ENCODE measurements at regions not wholly inside any gene's neighbourhood (a gene's known extent, or its start where the extent isn't known, plus 50 kb on each side); places are given as distances from the start of the nearest gene placed in this dataset.

- CTCF ChIA-PET, result no interaction called here
- Histone ChIP-seq H2AFZ (no peak overlapping the region), H3K79me2 (ENCODE audit: low read depth) (no peaks in the 10 kb centered on the region), H3K4me3 (no peak overlapping the region), H3K9me2 (ENCODE audit: insufficient read depth) (no peaks in the 10 kb centered on the region), H4K20me1 (ENCODE audit: insufficient read depth) (no peaks in the 10 kb centered on the region), H3K9me3 (ENCODE audit: insufficient read depth, low read depth) (no peaks in the 10 kb centered on the region), H3K27me3 (ENCODE audit: insufficient read depth, low read depth) (no peaks in the 10 kb centered on the region), H3K27ac (no peak overlapping the region), H3K4me2 (0 out of 2 replicates have a peak overlapping the region, but pooled peaks have one; percentile 5), H3F3A (ENCODE audit: insufficient read depth, low read depth) (no peaks in the 10 kb centered on the region), H3K4me1 (replicated peaks; ENCODE audit: insufficient read depth) (no peaks in the 10 kb centered on the region), H3K36me3 (ENCODE audit: low read depth) (no peaks in the 10 kb centered on the region)
- intact Hi-C loops (cut with micrococcal nuclease; ENCODE audit: unreplicated experiment), result no loop called here
- no TSS peak for BruUV-seq (replicated peaks)
- no peak for TF ChIP-seq EZH2 (IDR thresholded peaks at IDR 0.05; ENCODE audit: low read depth)
- TF ChIP-seq CTCF (conservative IDR thresholded peaks at IDR 0.05), result no peak
- POLR2A ChIA-PET (ENCODE audit: unreplicated experiment), result no interaction called here
- DNase-seq, result no peak
Measured at GRCh38 chr9:31519424-31519823, 865.0 kb upstream of the ACO1 start.

GRCh38 chr9:31519826-31520225 is 864.6 kb upstream of the ACO1 start:
- Histone ChIP-seq H3F3A (ENCODE audit: insufficient read depth, low read depth) (no peaks in the 10 kb centered on the region), H3K27me3 (ENCODE audit: insufficient read depth, low read depth) (no peaks in the 10 kb centered on the region), H3K79me2 (ENCODE audit: low read depth) (no peaks in the 10 kb centered on the region), H3K4me2 (no peak overlapping the region), H4K20me1 (ENCODE audit: insufficient read depth) (no peaks in the 10 kb centered on the region), H2AFZ (no peak overlapping the region), H3K4me3 (no peak overlapping the region), H3K36me3 (ENCODE audit: low read depth) (no peaks in the 10 kb centered on the region), H3K27ac (no peak overlapping the region), H3K9me3 (ENCODE audit: insufficient read depth, low read depth) (no peaks in the 10 kb centered on the region), H3K4me1 (replicated peaks; ENCODE audit: insufficient read depth) (no peaks in the 10 kb centered on the region), H3K9me2 (ENCODE audit: insufficient read depth) (no peaks in the 10 kb centered on the region)
- no TSS peak for BruUV-seq (replicated peaks)
- TF ChIP-seq EZH2 (IDR thresholded peaks at IDR 0.05; ENCODE audit: low read depth) (no peak), CTCF (conservative IDR thresholded peaks at IDR 0.05) (no peak)
- POLR2A ChIA-PET (ENCODE audit: unreplicated experiment), result no interaction called here
- DNase-seq, result no peak
- CTCF ChIA-PET, result no interaction called here
- intact Hi-C loops (cut with micrococcal nuclease; ENCODE audit: unreplicated experiment), result no loop called here

- Histone ChIP-seq H3K79me2 (ENCODE audit: low read depth) (no peaks in the 10 kb centered on the region), H3K27ac (no peak overlapping the region), H3K4me1 (replicated peaks; ENCODE audit: insufficient read depth) (no peaks in the 10 kb centered on the region), H3K9me2 (ENCODE audit: insufficient read depth) (no peaks in the 10 kb centered on the region), H3K4me2 (no peak overlapping the region), H2AFZ (no peak overlapping the region), H3K36me3 (ENCODE audit: low read depth) (no peaks in the 10 kb centered on the region), H3K27me3 (ENCODE audit: insufficient read depth, low read depth) (no peaks in the 10 kb centered on the region), H3K9me3 (ENCODE audit: insufficient read depth, low read depth) (no peaks in the 10 kb centered on the region), H3F3A (ENCODE audit: insufficient read depth, low read depth) (no peaks in the 10 kb centered on the region), H3K4me3 (no peak overlapping the region), H4K20me1 (ENCODE audit: insufficient read depth) (no peaks in the 10 kb centered on the region)
- ChIA-PET CTCF (no interaction called here), POLR2A (ENCODE audit: unreplicated experiment) (no interaction called here)
- BruUV-seq (replicated peaks), result no TSS peak
- DNase-seq, result no peak
- TF ChIP-seq EZH2 (IDR thresholded peaks at IDR 0.05; ENCODE audit: low read depth) (no peak), CTCF (conservative IDR thresholded peaks at IDR 0.05) (no peak)
- intact Hi-C loops (cut with micrococcal nuclease; ENCODE audit: unreplicated experiment), result no loop called here
Measured at GRCh38 chr9:31520301-31521085, 864.0 kb upstream of the ACO1 start.

Data from PC-9 (cell line).